Esophagus muscularis mucosa (tissue), 3 donors: ENCODE measurements at regions not wholly inside any gene's neighbourhood (a gene's known extent, or its start where the extent isn't known, plus 50 kb on each side); places are given as distances from the start of the nearest gene placed in this dataset.

ENCODE experiments used
- CTCF ChIP-seq, 3 experiments: fragments of 200-600 bp in 2 of 3; fragments of 450-650 bp in 1 of 3; sonication (generic) in 2 of 3; IDR thresholded peaks; one replicate each; pipeline ENCODE4 v1.5.1; 2017 to 2019; ENCODE audit warnings: antibody characterized with exemption in 3 of 3, mild to moderate bottlenecking in 2 of 3, moderate library complexity in 1 of 3
- POLR2A ChIP-seq: fragments of 450-650 bp; IDR thresholded peaks from one replicate; pipeline ENCODE4 v1.6.1; 2017; ENCODE audit warnings: antibody characterized with exemption, moderate library complexity, mild to moderate bottlenecking, low read depth

DNA sequence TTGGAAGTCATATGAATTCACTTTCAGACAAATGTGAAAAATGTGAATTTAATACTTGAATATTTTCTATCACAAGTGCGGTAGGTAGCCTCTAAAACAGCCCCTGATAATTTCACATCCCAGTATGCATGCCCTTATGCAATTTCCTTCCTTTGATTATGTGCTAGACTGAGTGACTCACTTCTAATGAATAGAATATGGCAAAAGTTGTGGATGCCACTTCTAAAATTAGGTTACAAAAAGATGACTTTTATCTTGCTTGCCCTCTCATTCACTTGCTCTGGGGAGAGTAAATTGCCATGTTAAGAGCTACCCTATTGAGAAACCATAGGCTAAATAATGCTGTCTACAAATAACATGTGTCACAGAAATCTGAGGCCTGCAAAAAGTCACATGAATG, 402.5 kb upstream of the PCDH9 start:
- TF ChIP-seq CTCF (IDR thresholded peaks at IDR 0.05), result no peak
- no peak for TF ChIP-seq POLR2A
